Spinal cord (tissue), 9 donors: ENCODE measurements at regions not wholly inside any gene's neighbourhood (a gene's known extent, or its start where the extent isn't known, plus 50 kb on each side); places are given as distances from the start of the nearest gene placed in this dataset.

ENCODE experiments used
- DNase-seq, 6 donors: peaks; one replicate each; pipeline versions ENCODE4 v3.0.0 to v3.0.0-alpha.2; 2013 to 2015; ENCODE audit warnings: low spot score in 6 of 6, low read depth in 4 of 6
- H3K27ac ChIP-seq: one replicate; pipeline ENCODE4 v1.5.1; 2013; ENCODE audit warnings: low read depth, low read length, control low read depth
- H3K27me3 ChIP-seq: one replicate; pipeline ENCODE4 v1.6.1; 2013; ENCODE audit warnings: low read length; ENCODE audit not compliant: control insufficient read depth, insufficient read depth
- H3K36me3 ChIP-seq: one replicate; pipeline ENCODE4 v1.6.1; 2013; ENCODE audit warnings: low read length; ENCODE audit not compliant: control insufficient read depth, insufficient read depth
- H3K4me1 ChIP-seq: one replicate; pipeline ENCODE4 v1.6.1; 2013; ENCODE audit warnings: low read length; ENCODE audit not compliant: control insufficient read depth, insufficient read depth
- H3K4me3 ChIP-seq: one replicate; pipeline ENCODE4 v1.5.1; 2013; ENCODE audit warnings: low read depth, low read length, control low read depth
- H3K9me3 ChIP-seq: one replicate; pipeline ENCODE4 v1.6.1; 2013; ENCODE audit warnings: low read length; ENCODE audit not compliant: control insufficient read depth, insufficient read depth
- WGBS: methylation state at CpG from one replicate; pipeline ENCODE4 v1.1.5; 2013; ENCODE audit warnings: missing lambda C conversion rate; ENCODE audit not compliant: insufficient coverage; 5-methylcytosine and 5-hydroxymethylcytosine counted together
- donor health status: healthy.

GRCh38 chr6:164917211-164917610 lies 392.2 kb downstream of the C6orf118 start:
- Histone ChIP-seq H3K27me3 (no peaks in the 10 kb centered on the region), H3K9me3 (peaks cover 11% of the 10 kb centered on the region), H3K4me1 (no peaks in the 10 kb centered on the region), H3K36me3 (peaks cover 2% of the 10 kb centered on the region), H3K4me3 (no peak overlapping the region), H3K27ac (no peak overlapping the region)
- no peak for DNase-seq
- no CpG with 5 or more reads among the region's 1 CpG for WGBS

- Histone ChIP-seq H3K9me3 (peaks cover 11% of the 10 kb centered on the region), H3K4me3 (no peak overlapping the region), H3K4me1 (no peaks in the 10 kb centered on the region), H3K36me3 (peaks cover 2% of the 10 kb centered on the region), H3K27me3 (no peaks in the 10 kb centered on the region), H3K27ac (no peak overlapping the region)
- no CpG with 5 or more reads among the region's 3 CpGs for WGBS
- no peak for DNase-seq
Measured at GRCh38 chr6:164916087-164916486, 393.3 kb downstream of the C6orf118 start.

- Histone ChIP-seq H3K4me1 (no peaks in the 10 kb centered on the region), H3K27ac (no peak overlapping the region), H3K36me3 (no peaks in the 10 kb centered on the region), H3K4me3 (no peak overlapping the region), H3K9me3 (peaks cover 5% of the 10 kb centered on the region), H3K27me3 (no peaks in the 10 kb centered on the region)
- peak in 2 of 6 donors; percentile 67 to 77 for DNase-seq
- WGBS = 21% methylated on average over 4 of the region's 6 CpGs
Measured at GRCh38 chr6:164911873-164912580, 397.4 kb downstream of the C6orf118 start.

GRCh38 chr6:164911151-164911550 lies 398.3 kb downstream of the C6orf118 start:
- Histone ChIP-seq H3K4me1 (no peaks in the 10 kb centered on the region), H3K4me3 (no peak overlapping the region), H3K36me3 (no peaks in the 10 kb centered on the region), H3K27ac (no peak overlapping the region), H3K27me3 (no peaks in the 10 kb centered on the region), H3K9me3 (no peaks in the 10 kb centered on the region)
- DNase-seq = no peak
- WGBS = no CpG with 5 or more reads among the region's 2 CpGs

- Histone ChIP-seq H3K27ac (no peak overlapping the region), H3K27me3 (no peaks in the 10 kb centered on the region), H3K4me1 (no peaks in the 10 kb centered on the region), H3K9me3 (no peaks in the 10 kb centered on the region), H3K36me3 (no peaks in the 10 kb centered on the region), H3K4me3 (no peak overlapping the region)
- DNase-seq = peak in 1 of 6 donors; percentile 75
Measured at GRCh38 chr6:164906766-164907165, 402.6 kb downstream of the C6orf118 start.

GRCh38 chr6:164905311-164905710 lies 404.1 kb downstream of the C6orf118 start:
- Histone ChIP-seq H3K9me3 (no peaks in the 10 kb centered on the region), H3K27me3 (no peaks in the 10 kb centered on the region), H3K4me1 (no peaks in the 10 kb centered on the region), H3K27ac (no peak overlapping the region), H3K36me3 (no peaks in the 10 kb centered on the region), H3K4me3 (no peak overlapping the region)
- peak in 2 of 6 donors; percentile 38 to 76 for DNase-seq

GRCh38 chr6:164898412-164898811 lies 411.0 kb downstream of the C6orf118 start:
- WGBS = no CpG with 5 or more reads among the region's 2 CpGs

GRCh38 chr6:164897523-164898235 lies 411.7 kb downstream of the C6orf118 start:
- H3K27ac ChIP-seq = no peak overlapping the region
- no peaks in the 10 kb centered on the region for H3K36me3 ChIP-seq
- H3K4me1 ChIP-seq = no peaks in the 10 kb centered on the region
- WGBS = 79% methylated on average over 3 of the region's 8 CpGs
- H3K4me3 ChIP-seq = no peak overlapping the region
- H3K9me3 ChIP-seq = no peaks in the 10 kb centered on the region
- DNase-seq = no peak
- H3K27me3 ChIP-seq = no peaks in the 10 kb centered on the region

More at GRCh38 chr6:164898412-164898811, 411.0 kb downstream of the C6orf118 start:
- H3K4me1 ChIP-seq = no peaks in the 10 kb centered on the region
- H3K27me3 ChIP-seq = no peaks in the 10 kb centered on the region
- no peak overlapping the region for H3K27ac ChIP-seq
- H3K4me3 ChIP-seq = no peak overlapping the region
- no peak for DNase-seq
- H3K9me3 ChIP-seq = no peaks in the 10 kb centered on the region
- no peaks in the 10 kb centered on the region for H3K36me3 ChIP-seq

- Histone ChIP-seq H3K27ac (no peak overlapping the region), H3K27me3 (no peaks in the 10 kb centered on the region), H3K4me1 (no peaks in the 10 kb centered on the region), H3K4me3 (no peak overlapping the region), H3K36me3 (no peaks in the 10 kb centered on the region), H3K9me3 (no peaks in the 10 kb centered on the region)
- WGBS = 89% methylated on average over 3 of the region's 4 CpGs
- peak in 1 of 6 donors; percentile 74 for DNase-seq
Measured at GRCh38 chr6:164889980-164890379, 419.4 kb downstream of the C6orf118 start.

- no peaks in the 10 kb centered on the region for H3K9me3 ChIP-seq
- H3K27me3 ChIP-seq = no peaks in the 10 kb centered on the region
- H3K4me3 ChIP-seq = no peak overlapping the region
- DNase-seq = no peak
- H3K27ac ChIP-seq = no peak overlapping the region
- no peaks in the 10 kb centered on the region for H3K4me1 ChIP-seq
- no peaks in the 10 kb centered on the region for H3K36me3 ChIP-seq
Measured at GRCh38 chr6:164887660-164888059, 421.7 kb downstream of the C6orf118 start.
